Trophoblast cell (in vitro differentiated cells and primary cell): ENCODE measurements at regions not wholly inside any gene's neighbourhood (a gene's known extent, or its start where the extent isn't known, plus 50 kb on each side); places are given as distances from the start of the nearest gene placed in this dataset.

Source experiments
- DNase-seq, 2 donors: peaks; one replicate each; pipeline ENCODE4 v3.0.0-alpha.2; 2016
- H2AFZ ChIP-seq: 2 replicates; pipeline ENCODE4 v1.6.1; 2013; ENCODE audit warnings: low read length, moderate library complexity, mild to moderate bottlenecking; ENCODE audit not compliant: insufficient read depth, poor library complexity
- H2AK5ac ChIP-seq: 2 replicates; pipeline ENCODE4 v1.6.1; 2013; ENCODE audit warnings: mild to moderate bottlenecking, low read length
- H2BK120ac ChIP-seq: 2 replicates; pipeline ENCODE4 v1.6.1; 2013; ENCODE audit warnings: low read length, mild to moderate bottlenecking, moderate library complexity; ENCODE audit not compliant: insufficient read depth, poor library complexity
- H2BK12ac ChIP-seq: 2 replicates; pipeline ENCODE4 v1.6.1; 2013; ENCODE audit warnings: mild to moderate bottlenecking, low read length, moderate library complexity
- H2BK5ac ChIP-seq: 2 replicates; pipeline ENCODE4 v1.6.1; 2013; ENCODE audit warnings: low read length, low read depth, moderate library complexity, mild to moderate bottlenecking; ENCODE audit not compliant: poor library complexity
- H3K14ac ChIP-seq: 2 replicates; pipeline ENCODE4 v1.6.1; 2013; ENCODE audit warnings: mild to moderate bottlenecking, low read length
- H3K18ac ChIP-seq: 2 replicates; pipeline ENCODE4 v1.6.1; 2013; ENCODE audit warnings: mild to moderate bottlenecking, low read length
- H3K23ac ChIP-seq: 2 replicates; pipeline ENCODE4 v1.6.1; 2013; ENCODE audit warnings: low read length
- H3K27ac ChIP-seq: 2 replicates; pipeline ENCODE4 v1.5.1; 2013; ENCODE audit warnings: low read depth, mild to moderate bottlenecking, inconsistent platforms, low read length, moderate library complexity
- H3K27me3 ChIP-seq: 2 replicates; pipeline ENCODE4 v1.6.1; 2013; ENCODE audit warnings: inconsistent platforms, mild to moderate bottlenecking, low read length, moderate library complexity; ENCODE audit not compliant: insufficient read depth
- H3K36me3 ChIP-seq, 2 experiments: 1 replicate in 1 of 2; 2 replicates in 1 of 2; pipeline ENCODE4 v1.6.1; 2013; ENCODE audit warnings: low read length in 2 of 2, mild to moderate bottlenecking in 2 of 2, moderate library complexity in 1 of 2; ENCODE audit not compliant: insufficient read depth in 2 of 2, control insufficient read depth in 1 of 2
- H3K4ac ChIP-seq: 2 replicates; pipeline ENCODE4 v1.6.1; 2013; ENCODE audit warnings: low read depth, mild to moderate bottlenecking, low read length, moderate library complexity
- H3K4me1 ChIP-seq, 2 experiments: 1 replicate in 1 of 2; 2 replicates in 1 of 2; pipeline ENCODE4 v1.6.1; 2013; ENCODE audit warnings: low read length in 2 of 2, mild to moderate bottlenecking in 2 of 2, moderate library complexity in 1 of 2; ENCODE audit not compliant: insufficient read depth in 2 of 2, control insufficient read depth in 1 of 2
- H3K4me2 ChIP-seq: 2 replicates; pipeline ENCODE4 v1.6.1; 2013; ENCODE audit warnings: inconsistent platforms, mild to moderate bottlenecking, low read length, moderate library complexity
- H3K4me3 ChIP-seq: 2 replicates; pipeline ENCODE4 v1.5.1; 2013; ENCODE audit warnings: mild to moderate bottlenecking, low read depth, low read length, inconsistent platforms
- H3K79me1 ChIP-seq: one replicate; pipeline ENCODE4 v1.6.1; 2013; ENCODE audit warnings: low read length
- H3K79me2 ChIP-seq: 2 replicates; pipeline ENCODE4 v1.6.1; 2013; ENCODE audit warnings: low read length, mild to moderate bottlenecking; ENCODE audit not compliant: control insufficient read depth, insufficient read depth, poor library complexity
- H3K9ac ChIP-seq: 2 replicates; pipeline ENCODE4 v1.6.1; 2013; ENCODE audit warnings: mild to moderate bottlenecking, low read length
- H3K9me3 ChIP-seq: 2 replicates; pipeline ENCODE4 v1.6.1; 2013; ENCODE audit warnings: low read depth, mild to moderate bottlenecking, control low read depth, inconsistent platforms, low read length; ENCODE audit not compliant: insufficient read depth
- H4K12ac ChIP-seq: 2 replicates; pipeline ENCODE4 v1.6.1; 2013; ENCODE audit warnings: low read depth, mild to moderate bottlenecking, low read length, moderate library complexity
- H4K8ac ChIP-seq: 2 replicates; pipeline ENCODE4 v1.6.1; 2013; ENCODE audit warnings: low read depth, mild to moderate bottlenecking, low read length, moderate library complexity
- H4K91ac ChIP-seq: one replicate; pipeline ENCODE4 v1.6.1; 2013; ENCODE audit warnings: low read depth, mild to moderate bottlenecking, low read length, moderate library complexity
- WGBS: extraction: QIAGEN DNeasy Blood & Tissue Kit; methylation state at CpG from one replicate; pipeline ENCODE4 v1.1.7; 2013; ENCODE audit warnings: missing lambda C conversion rate; ENCODE audit not compliant: insufficient read length, insufficient coverage; ENCODE audit errors: extremely low coverage; 5-methylcytosine and 5-hydroxymethylcytosine counted together

- Histone ChIP-seq H3K4me3 (no peak overlapping the region), H3K9me3 (no peaks in the 10 kb centered on the region), H2AK5ac (no peak overlapping the region), H3K27ac (no peak overlapping the region), H3K79me2 (no peaks in the 10 kb centered on the region), H3K18ac (no peak overlapping the region), H3K4me2 (no peak overlapping the region), H3K9ac (no peak overlapping the region), H3K27me3 (no peaks in the 10 kb centered on the region), H4K91ac (no peak overlapping the region), H3K4ac (no peak overlapping the region), H4K12ac (no peak overlapping the region), H3K79me1 (no peaks in the 10 kb centered on the region), H2BK12ac (no peak overlapping the region), H3K23ac (no peak overlapping the region), H3K14ac (no peak overlapping the region), H3K36me3 (no peaks in the 10 kb centered on the region), H2BK120ac (no peak overlapping the region), H4K8ac (no peak overlapping the region), H2AFZ (no peak overlapping the region), H3K4me1 (no peaks in the 10 kb centered on the region), H2BK5ac (no peak overlapping the region)
- no peak for DNase-seq
- WGBS = no CpG with 5 or more reads among the region's 8 CpGs
These were observed 129.0 kb upstream of the JARID2 start for GRCh38 chr6:15116889-15117288.

GRCh38 chr6:15121443-15121842, 124.4 kb upstream of the JARID2 start:
- H3K27me3 ChIP-seq = no peaks in the 10 kb centered on the region
- H3K79me1 ChIP-seq = no peaks in the 10 kb centered on the region
- no CpG with 5 or more reads among the region's 1 CpG for WGBS
- H3K27ac ChIP-seq = no peak overlapping the region
- H3K18ac ChIP-seq = no peak overlapping the region
- no peak overlapping the region for H2BK120ac ChIP-seq
- no peak overlapping the region for H2BK5ac ChIP-seq
- H3K9me3 ChIP-seq = no peaks in the 10 kb centered on the region
- no peak overlapping the region for H2AK5ac ChIP-seq
- no peaks in the 10 kb centered on the region for H3K36me3 ChIP-seq
- H4K91ac ChIP-seq = no peak overlapping the region
- no peak overlapping the region for H3K4me3 ChIP-seq
- H2BK12ac ChIP-seq = no peak overlapping the region
- H3K4me1 ChIP-seq = peaks cover 0 to 3% of the 10 kb centered on the region in 2 experiments
- H3K14ac ChIP-seq = no peak overlapping the region
- no peak overlapping the region for H4K12ac ChIP-seq
- no peak overlapping the region for H3K4ac ChIP-seq
- H3K79me2 ChIP-seq = no peaks in the 10 kb centered on the region
- H4K8ac ChIP-seq = no peak overlapping the region
- H3K4me2 ChIP-seq = no peak overlapping the region
- H2AFZ ChIP-seq = no peak overlapping the region
- H3K9ac ChIP-seq = no peak overlapping the region
- no peak for DNase-seq
- no peak overlapping the region for H3K23ac ChIP-seq

GRCh38 chr6:15121977-15122550, 123.8 kb upstream of the JARID2 start:
- H3K27ac ChIP-seq = no peak overlapping the region
- H4K8ac ChIP-seq = no peak overlapping the region
- no peaks in the 10 kb centered on the region for H3K9me3 ChIP-seq
- H3K4me1 ChIP-seq = peaks cover 0 to 3% of the 10 kb centered on the region in 2 experiments
- H2AFZ ChIP-seq = no peak overlapping the region
- no peak overlapping the region for H4K91ac ChIP-seq
- H2BK5ac ChIP-seq = no peak overlapping the region
- no peak overlapping the region for H3K18ac ChIP-seq
- no peak overlapping the region for H2BK12ac ChIP-seq
- H3K4me3 ChIP-seq = no peak overlapping the region
- no peak overlapping the region for H2AK5ac ChIP-seq
- no peak overlapping the region for H2BK120ac ChIP-seq
- H3K4me2 ChIP-seq = no peak overlapping the region
- no peak overlapping the region for H3K4ac ChIP-seq
- H3K27me3 ChIP-seq = no peaks in the 10 kb centered on the region
- WGBS = no CpG with 5 or more reads among the region's 6 CpGs
- H3K79me1 ChIP-seq = no peaks in the 10 kb centered on the region
- DNase-seq = no peak
- no peaks in the 10 kb centered on the region for H3K79me2 ChIP-seq
- no peak overlapping the region for H4K12ac ChIP-seq
- no peak overlapping the region for H3K23ac ChIP-seq
- no peak overlapping the region for H3K14ac ChIP-seq
- H3K9ac ChIP-seq = no peak overlapping the region
- no peaks in the 10 kb centered on the region for H3K36me3 ChIP-seq

- H3K9ac ChIP-seq = no peak overlapping the region
- H4K8ac ChIP-seq = peak overlapping the region; percentile 52
- peak overlapping the region; percentile 76 for H4K91ac ChIP-seq
- peaks cover 21% of the 10 kb centered on the region for H3K79me1 ChIP-seq
- no peak for DNase-seq
- H4K12ac ChIP-seq = no peak overlapping the region
- H3K4me3 ChIP-seq = no peak overlapping the region
- H3K4me2 ChIP-seq = no peak overlapping the region
- H3K27ac ChIP-seq = no peak overlapping the region
- H3K23ac ChIP-seq = no peak overlapping the region
- no peaks in the 10 kb centered on the region for H3K36me3 ChIP-seq
- WGBS = no CpG with 5 or more reads among the region's 4 CpGs
- H2BK120ac ChIP-seq = peak overlapping the region; percentile 25
- no peaks in the 10 kb centered on the region for H3K27me3 ChIP-seq
- H2AK5ac ChIP-seq = peak overlapping the region; percentile 76
- H2BK12ac ChIP-seq = peak overlapping the region; percentile 94
- no peak overlapping the region for H3K18ac ChIP-seq
- peaks cover 2% of the 10 kb centered on the region for H3K79me2 ChIP-seq
- H3K4ac ChIP-seq = no peak overlapping the region
- peak overlapping the region; percentile 53 for H3K14ac ChIP-seq
- peak overlapping the region; percentile 31 for H2BK5ac ChIP-seq
- H3K9me3 ChIP-seq = no peaks in the 10 kb centered on the region
- H2AFZ ChIP-seq = no peak overlapping the region
- peaks cover 8 to 14% of the 10 kb centered on the region in 2 experiments for H3K4me1 ChIP-seq
These were observed 116.0 kb upstream of the JARID2 start for GRCh38 chr6:15129887-15130286.
